ENCODE measurements at regions not wholly inside any gene's neighbourhood (a gene's known extent, or its start where the extent isn't known, plus 50 kb on each side); places are given as distances from the start of the nearest gene placed in this dataset.

DNA sequence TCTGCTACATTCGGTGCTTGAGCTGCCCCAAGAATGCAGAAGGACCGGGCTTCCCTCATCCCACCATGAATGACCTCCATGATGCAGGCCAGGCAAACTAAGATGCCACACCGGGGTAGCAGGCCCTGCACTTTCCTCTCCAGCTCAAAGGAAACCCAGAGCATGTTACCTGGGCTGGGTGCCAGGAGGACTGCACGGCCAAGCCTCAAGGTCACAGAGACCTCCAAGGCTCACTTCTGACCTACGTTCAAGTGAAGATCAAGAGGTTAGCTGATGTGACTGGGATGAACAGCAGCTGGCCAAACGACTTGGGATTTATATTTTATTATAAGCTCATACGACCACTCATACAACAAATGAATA, 501.8 kb downstream of the CD83 start:
- TF ChIP-seq GATA2 (IDR thresholded peaks at IDR 0.05; ENCODE audit: low read depth, low read length) (no peak), GATA3 (IDR thresholded peaks at IDR 0.05; ENCODE audit: low read depth, low read length) (no peak)
